HG03135 (cell line): ENCODE measurements at regions not wholly inside any gene's neighbourhood (a gene's known extent, or its start where the extent isn't known, plus 50 kb on each side); places are given as distances from the start of the nearest gene placed in this dataset.

Experiments used
- ATAC-seq: cut with Tn5 transposase; IDR thresholded peaks from one replicate; pipeline ENCODE4 v1.9.1; 2021; ENCODE audit warnings: mild to moderate bottlenecking, moderate library complexity; ENCODE audit not compliant: unreplicated experiment

GRCh38 chr2:41806286-41806685 is 241.5 kb upstream of the PKDCC start:
- no peak for ATAC-seq

GRCh38 chr2:41821167-41821566 is 226.7 kb upstream of the PKDCC start:
- no peak for ATAC-seq

GRCh38 chr2:41826921-41827320 is 220.9 kb upstream of the PKDCC start:
- no peak for ATAC-seq

DNA sequence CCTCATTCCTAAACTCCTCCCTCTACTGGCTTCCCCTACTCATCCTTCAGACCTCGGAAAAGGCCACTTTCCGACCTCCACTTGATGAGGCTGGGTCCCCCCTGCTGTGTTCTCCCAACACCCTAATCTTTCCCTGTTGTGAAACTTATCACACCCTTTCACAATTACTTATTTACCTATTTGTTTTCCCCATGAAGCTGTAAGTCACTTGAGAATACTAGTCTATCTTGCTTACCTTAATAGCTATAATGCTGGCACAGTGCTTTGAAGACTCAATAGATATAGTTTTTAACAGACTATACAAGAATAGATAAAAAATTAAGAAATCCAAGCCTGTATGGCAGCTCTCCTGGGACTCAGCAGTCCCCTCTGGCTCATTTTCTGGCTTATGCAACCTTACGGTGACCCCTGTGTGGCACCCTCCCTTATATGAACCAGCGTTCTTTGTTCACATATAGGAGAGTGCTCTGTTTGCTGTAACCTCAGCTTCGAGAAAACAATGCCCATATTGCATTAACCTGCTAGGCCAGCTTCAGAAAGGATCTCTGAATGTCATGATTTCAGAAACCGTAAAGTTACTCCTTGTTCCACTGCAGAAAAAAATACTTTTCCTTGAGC is 220.4 kb upstream of the PKDCC start:
- ATAC-seq: no peak

- ATAC-seq: no peak
These were observed 219.7 kb upstream of the PKDCC start for GRCh38 chr2:41828052-41828643.

DNA sequence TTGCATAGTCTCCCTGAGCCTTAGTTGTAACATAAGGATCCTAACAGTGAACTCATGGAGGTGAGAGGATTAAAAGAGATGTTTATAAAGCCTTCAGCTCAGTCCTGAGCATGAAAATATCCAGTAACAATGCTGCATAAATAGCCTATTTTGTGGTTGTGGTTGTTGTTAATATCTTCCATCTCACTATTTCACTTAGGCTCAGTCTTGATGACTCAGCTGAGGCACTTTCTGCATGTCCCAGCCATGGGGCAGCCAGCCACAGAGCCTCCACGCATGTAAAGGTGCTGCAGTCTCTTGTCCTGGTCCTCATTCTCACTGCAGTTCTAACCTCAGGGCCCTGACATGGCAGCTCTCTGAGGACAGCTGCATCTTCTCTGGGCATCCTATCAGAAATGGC is 218.8 kb upstream of the PKDCC start:
- ATAC-seq: no peak

- ATAC-seq: no peak
These were observed 217.2 kb upstream of the PKDCC start for GRCh38 chr2:41830600-41830999.

DNA sequence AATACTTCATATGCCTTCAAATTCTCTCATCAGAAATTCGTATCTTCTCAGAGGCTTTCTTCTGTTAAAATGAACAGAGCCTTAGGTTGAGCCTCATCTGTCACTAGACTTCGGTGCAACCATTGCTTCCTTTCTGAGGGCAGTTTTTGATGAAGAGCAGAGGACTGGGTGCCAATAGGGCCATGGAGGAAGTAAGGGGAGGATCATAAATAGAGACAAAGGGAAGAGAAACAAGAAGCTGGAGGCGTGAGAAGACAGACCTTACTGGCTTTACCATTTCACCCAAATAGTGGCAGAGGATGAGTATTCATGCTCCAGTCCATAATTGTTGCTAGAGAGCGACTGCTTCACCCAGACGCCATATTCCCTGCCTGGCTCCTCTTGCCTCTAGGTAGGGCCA is 215.6 kb upstream of the PKDCC start:
- ATAC-seq: no peak

DNA sequence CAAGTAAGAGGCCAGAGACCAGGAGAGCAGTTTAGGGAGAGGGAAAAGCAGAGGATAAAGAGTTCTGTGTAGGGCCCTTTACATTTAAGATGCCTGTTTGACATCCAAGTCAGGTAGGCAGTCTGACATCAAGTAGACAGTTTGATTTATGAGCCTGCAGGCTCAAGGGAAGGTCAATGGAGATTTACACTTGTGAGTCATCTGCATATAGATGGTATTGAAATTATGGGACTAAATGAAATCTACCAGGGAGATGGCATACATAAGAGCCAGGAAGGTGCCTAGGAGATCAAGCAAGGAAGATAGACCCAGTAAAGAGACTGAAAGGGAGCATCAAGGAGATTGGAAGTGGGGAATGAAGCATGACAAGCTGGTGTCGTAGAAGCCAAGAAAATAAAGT is 212.4 kb upstream of the PKDCC start:
- ATAC-seq: no peak

- ATAC-seq: no peak
These were observed 210.9 kb upstream of the PKDCC start for GRCh38 chr2:41836948-41837347.

- ATAC-seq: no peak
These were observed 210.2 kb upstream of the PKDCC start for GRCh38 chr2:41837610-41838009.

DNA sequence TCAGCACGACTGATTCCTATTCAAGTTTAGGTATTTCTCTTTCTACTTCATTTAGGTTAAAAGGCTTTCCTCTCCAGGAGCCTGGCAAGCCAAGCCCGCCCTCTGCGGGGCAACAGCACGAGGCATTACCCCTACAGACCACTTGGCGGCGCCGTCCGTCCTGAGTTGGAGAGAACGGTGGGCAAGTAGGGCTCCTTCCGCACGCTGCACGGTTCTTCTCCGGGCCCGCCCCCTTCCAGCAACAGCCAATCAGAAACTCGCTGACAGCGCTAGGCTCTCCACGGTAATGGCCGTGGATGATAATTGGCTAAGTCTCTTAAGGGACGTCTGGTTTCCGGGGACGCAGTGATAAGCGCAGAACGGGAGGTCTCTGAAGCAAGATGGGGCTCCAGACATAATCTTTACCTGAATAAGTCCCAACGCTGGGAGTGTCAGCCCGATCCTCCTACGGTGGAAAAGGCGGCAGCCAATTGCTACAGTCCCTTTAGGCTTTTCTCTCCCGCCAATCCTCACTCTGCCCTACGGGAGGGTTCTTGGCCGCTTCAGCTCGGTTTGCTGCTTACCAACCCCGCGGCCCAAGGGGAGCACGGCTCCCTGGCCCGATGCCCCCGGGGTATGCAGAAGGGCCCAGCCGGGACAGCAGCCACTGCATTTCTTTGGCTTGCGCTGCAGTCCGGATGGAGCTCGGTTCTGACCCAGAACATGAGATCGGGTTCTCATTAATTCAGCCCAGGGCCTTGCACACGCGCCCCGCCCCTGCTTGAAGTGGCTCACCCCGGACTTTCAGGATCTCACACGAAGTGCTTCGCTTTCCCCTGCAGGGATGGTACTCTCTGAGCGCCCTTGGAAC is 206.9 kb upstream of the PKDCC start:
- peak; percentile 100 for ATAC-seq

- no peak for ATAC-seq
These were observed 200.9 kb upstream of the PKDCC start for GRCh38 chr2:41846962-41847361.

DNA sequence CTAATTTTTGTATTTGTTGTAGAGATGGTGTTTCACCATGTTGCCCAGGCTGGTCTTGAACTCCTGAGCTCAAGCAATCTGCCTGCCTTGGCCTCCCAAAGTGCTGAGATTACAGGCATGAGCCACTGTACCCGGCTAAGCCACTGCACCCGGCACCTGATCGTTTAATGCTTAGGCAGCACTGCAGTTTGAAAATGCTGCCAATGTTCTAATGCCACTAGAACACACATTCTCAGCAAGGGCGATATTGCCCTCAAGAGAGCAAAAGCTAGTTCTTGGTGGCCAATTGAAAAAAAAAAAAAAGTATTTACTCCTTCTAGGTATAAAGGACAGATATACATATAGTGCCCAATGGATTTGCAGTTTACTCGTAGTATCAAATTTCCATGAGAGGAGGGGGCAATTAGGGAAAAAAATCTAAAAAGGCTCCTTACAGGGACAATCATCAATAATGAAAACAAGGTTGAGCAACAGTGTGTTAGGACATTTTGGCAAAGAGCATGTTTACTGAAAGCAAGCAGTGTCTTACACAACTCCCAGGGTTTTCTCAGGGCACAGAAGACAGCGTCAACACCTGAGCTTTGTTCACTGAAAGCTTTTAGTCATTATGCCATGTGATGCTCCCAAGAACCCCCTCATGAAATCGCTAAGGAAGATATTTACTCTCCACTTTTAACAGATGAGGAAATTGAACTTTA is 199.9 kb upstream of the PKDCC start:
- ATAC-seq: no peak

DNA sequence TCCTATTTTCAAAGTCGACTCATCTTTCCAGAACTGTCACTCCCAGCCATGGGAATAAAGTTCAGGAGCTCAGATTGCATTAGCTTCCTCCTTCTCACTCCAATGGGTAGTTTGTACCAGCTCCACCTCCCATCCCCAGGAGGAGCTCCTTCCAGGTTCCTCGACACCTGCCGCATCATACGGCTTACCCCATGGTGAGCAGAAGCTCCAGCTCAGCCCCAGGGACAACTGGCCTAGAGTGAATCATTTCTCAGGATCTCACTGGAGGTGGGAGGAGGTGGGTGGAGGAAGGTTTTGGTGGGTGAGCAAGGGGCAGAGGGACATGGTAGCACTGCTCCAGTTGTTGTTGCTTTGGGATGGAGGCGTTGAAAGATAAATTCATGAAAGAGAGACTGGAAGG is 196.3 kb upstream of the PKDCC start:
- ATAC-seq: no peak

DNA sequence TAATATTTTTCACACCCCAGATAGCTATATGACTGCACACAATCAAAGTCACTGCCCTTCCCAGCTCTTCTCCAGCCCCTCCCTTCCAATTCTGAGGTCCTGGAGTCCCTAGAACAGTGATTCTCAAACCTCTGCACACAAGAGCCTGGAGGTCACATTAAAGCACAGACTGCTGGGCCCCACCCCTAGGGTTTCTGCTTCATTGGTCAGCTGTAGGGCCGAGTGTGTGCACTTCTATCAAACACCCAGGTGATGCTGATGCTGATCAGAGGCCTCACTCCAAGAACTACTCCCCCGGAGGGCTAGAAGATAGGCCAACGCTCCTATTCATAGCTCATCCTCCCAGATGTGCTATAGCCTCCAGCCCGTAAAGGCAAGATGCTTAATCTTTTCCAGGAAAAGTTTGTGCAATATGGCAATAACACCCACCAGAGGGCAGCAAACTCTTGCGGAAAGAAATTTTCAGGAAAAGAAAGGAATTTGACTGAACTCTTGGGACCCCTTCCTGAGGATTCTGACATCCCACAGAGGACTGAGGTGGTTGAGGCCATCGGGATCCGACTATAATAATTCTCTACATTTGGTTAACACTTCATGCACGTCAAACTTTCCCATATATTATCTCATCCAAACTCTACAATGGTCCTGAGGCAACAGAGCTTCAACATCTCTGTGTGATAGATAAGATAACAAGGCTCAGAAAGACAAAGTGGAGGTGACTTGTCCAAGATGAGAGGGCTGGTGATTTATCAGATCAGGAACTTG is 194.2 kb upstream of the PKDCC start:
- ATAC-seq: no peak

DNA sequence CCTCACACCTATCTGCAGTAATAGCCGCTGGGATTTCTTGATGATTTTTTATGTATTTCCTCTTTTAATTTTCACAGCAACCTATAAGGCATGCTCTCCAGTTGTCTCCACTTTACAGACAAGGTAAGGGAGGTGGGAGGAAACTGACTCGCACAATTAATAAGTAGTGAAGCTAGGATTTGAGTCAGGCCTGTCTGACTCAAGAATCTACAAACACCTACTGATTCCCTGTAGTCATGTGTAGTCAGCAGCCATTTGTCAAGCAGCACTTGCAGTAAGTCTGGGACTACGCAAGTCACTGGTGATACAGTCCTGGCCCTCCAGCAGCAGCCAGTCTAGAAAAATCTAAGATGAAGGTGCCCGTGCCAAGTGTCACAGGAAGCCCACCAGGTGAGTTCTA is 193.6 kb upstream of the PKDCC start:
- ATAC-seq: no peak

DNA sequence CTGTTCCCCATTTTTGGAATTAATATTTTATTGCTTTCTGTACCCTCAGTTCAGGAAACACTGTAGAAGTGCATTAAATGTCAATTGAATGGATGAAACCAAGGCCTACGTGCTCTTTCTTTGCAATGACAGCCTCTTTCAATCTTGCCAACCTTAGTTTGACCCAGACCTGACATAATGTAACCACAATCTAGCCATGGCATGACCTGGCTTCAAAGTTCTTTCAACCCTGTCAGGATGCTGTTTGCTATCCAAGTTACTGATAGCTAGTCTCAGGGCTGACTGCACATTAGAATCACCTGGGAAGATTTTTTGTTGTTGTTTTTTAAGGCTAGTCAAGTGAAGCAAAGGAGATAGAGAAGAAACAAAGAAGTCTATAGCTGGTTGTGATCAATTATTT is 190.9 kb upstream of the PKDCC start:
- ATAC-seq: no peak

GRCh38 chr2:41859615-41860514 is 188.0 kb upstream of the PKDCC start:
- ATAC-seq: no peak

DNA sequence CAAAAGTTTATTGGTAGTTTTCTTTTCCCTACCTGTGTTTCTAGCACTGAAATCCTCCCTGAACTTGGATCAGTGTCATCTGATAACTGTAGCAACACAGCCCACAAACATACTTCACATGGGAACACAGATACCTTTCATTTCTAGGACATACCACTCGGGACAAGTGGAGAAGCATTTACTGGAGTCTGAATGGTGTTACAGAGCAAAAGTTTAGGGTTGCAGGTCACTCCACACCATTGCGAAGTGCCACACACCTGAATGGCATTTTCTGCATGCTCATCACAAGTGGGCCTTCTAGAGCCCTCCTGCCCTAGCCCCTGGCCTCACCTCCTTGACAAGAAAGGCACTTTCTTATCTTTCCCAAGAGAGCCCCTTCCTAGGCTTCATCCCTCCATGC is 184.8 kb upstream of the PKDCC start:
- no peak for ATAC-seq
